H9 (cell line): ENCODE measurements at regions not wholly inside any gene's neighbourhood (a gene's known extent, or its start where the extent isn't known, plus 50 kb on each side); places are given as distances from the start of the nearest gene placed in this dataset.

Experiments used
- DNase-seq: peaks from one replicate; pipeline ENCODE4 v3.0.0-alpha.2; 2017
- H2AFZ ChIP-seq: one replicate; pipeline ENCODE4 v1.6.1; 2013; ENCODE audit warnings: mild to moderate bottlenecking, low read length, control low read depth, moderate library complexity
- H2AK5ac ChIP-seq: 2 replicates; pipeline ENCODE4 v1.6.1; 2013; ENCODE audit warnings: low read length, control low read depth, mixed read lengths; ENCODE audit not compliant: insufficient read length
- H2BK120ac ChIP-seq: one replicate; pipeline ENCODE4 v1.6.1; 2013; ENCODE audit warnings: low read depth, mild to moderate bottlenecking, low read length, control low read depth, inconsistent platforms; ENCODE audit not compliant: poor library complexity, severe bottlenecking
- H2BK12ac ChIP-seq: 2 replicates; pipeline ENCODE4 v1.6.1; 2013; ENCODE audit warnings: low read length, control low read depth, mixed read lengths, low read depth; ENCODE audit not compliant: insufficient read length
- H2BK15ac ChIP-seq: 2 replicates; pipeline ENCODE4 v1.6.1; 2013; ENCODE audit warnings: low read depth, low read length, control low read depth
- H2BK20ac ChIP-seq: one replicate; pipeline ENCODE4 v1.6.1; 2013; ENCODE audit warnings: low read depth, mild to moderate bottlenecking, low read length, control low read depth, inconsistent platforms; ENCODE audit not compliant: poor library complexity, severe bottlenecking
- H2BK5ac ChIP-seq: 2 replicates; pipeline ENCODE4 v1.6.1; 2013; ENCODE audit warnings: low read length, control low read depth, mixed read lengths; ENCODE audit not compliant: insufficient read length
- H3K14ac ChIP-seq: 2 replicates; pipeline ENCODE4 v1.6.1; 2013; ENCODE audit warnings: low read length, control low read depth; ENCODE audit not compliant: insufficient read depth
- H3K18ac ChIP-seq: 2 replicates; pipeline ENCODE4 v1.6.1; 2013; ENCODE audit warnings: low read depth, mild to moderate bottlenecking, mixed read lengths, low read length, control low read depth; ENCODE audit not compliant: insufficient read length
- H3K23ac ChIP-seq: 2 replicates; pipeline ENCODE4 v1.6.1; 2013; ENCODE audit warnings: low read length, control low read depth, mixed read lengths, low read depth; ENCODE audit not compliant: insufficient read length
- H3K23me2 ChIP-seq: 2 replicates; pipeline ENCODE4 v1.6.1; 2013; ENCODE audit warnings: low read depth, mild to moderate bottlenecking, mixed read lengths, low read length, control low read depth; ENCODE audit not compliant: insufficient read length, poor library complexity, severe bottlenecking
- H3K27ac ChIP-seq: 2 replicates; pipeline ENCODE4 v1.5.1; 2013; ENCODE audit warnings: low read length, control low read depth, mixed read lengths, low read depth; ENCODE audit not compliant: insufficient read length
- H3K27me3 ChIP-seq: 2 replicates; pipeline ENCODE4 v1.6.1; 2013; ENCODE audit warnings: low read length, control low read depth, inconsistent platforms; ENCODE audit not compliant: insufficient read depth
- H3K4ac ChIP-seq: 2 replicates; pipeline ENCODE4 v1.6.1; 2013; ENCODE audit warnings: low read depth, mild to moderate bottlenecking, control low read depth, inconsistent platforms, low read length, moderate library complexity
- H3K4me1 ChIP-seq: 2 replicates; pipeline ENCODE4 v1.6.1; 2013; ENCODE audit warnings: low read length, control low read depth, inconsistent platforms; ENCODE audit not compliant: insufficient read depth
- H3K4me2 ChIP-seq: 2 replicates; pipeline ENCODE4 v1.6.1; 2013; ENCODE audit warnings: low read length, control low read depth, mixed read lengths; ENCODE audit not compliant: insufficient read length, insufficient read depth
- H3K56ac ChIP-seq: 2 replicates; pipeline ENCODE4 v1.6.1; 2013; ENCODE audit warnings: low read depth, mild to moderate bottlenecking, mixed read lengths, low read length, control low read depth; ENCODE audit not compliant: insufficient read length
- H3K79me1 ChIP-seq: 2 replicates; pipeline ENCODE4 v1.6.1; 2013; ENCODE audit warnings: low read depth, mild to moderate bottlenecking, moderate library complexity, low read length, control low read depth, inconsistent platforms; ENCODE audit not compliant: insufficient read depth, poor library complexity, severe bottlenecking
- H3K79me2 ChIP-seq: 2 replicates; pipeline ENCODE4 v1.6.1; 2013; ENCODE audit warnings: low read length, control low read depth, inconsistent platforms; ENCODE audit not compliant: insufficient read depth
- H3K9ac ChIP-seq: 2 replicates; pipeline ENCODE4 v1.6.1; 2013; ENCODE audit warnings: low read length, control low read depth, mixed read lengths; ENCODE audit not compliant: insufficient read length; ENCODE audit errors: extremely low read depth
- H3K9me3 ChIP-seq: one replicate; pipeline ENCODE4 v1.6.1; 2013; ENCODE audit warnings: low read depth, low read length, inconsistent platforms; ENCODE audit not compliant: control insufficient read depth
- H3T11ph ChIP-seq: one replicate; pipeline ENCODE4 v1.6.1; 2013; ENCODE audit warnings: mild to moderate bottlenecking, low read length, control low read depth, inconsistent platforms
- H4K20me1 ChIP-seq: one replicate; pipeline ENCODE4 v1.6.1; 2013; ENCODE audit not compliant: control insufficient read depth, insufficient read length, insufficient read depth
- H4K5ac ChIP-seq: 2 replicates; pipeline ENCODE4 v1.6.1; 2013; ENCODE audit warnings: low read depth, mild to moderate bottlenecking, mixed read lengths, low read length, control low read depth; ENCODE audit not compliant: insufficient read length
- H4K8ac ChIP-seq: replicated peaks from 2 replicates; pipeline ENCODE4 v1.6.1; 2013; ENCODE audit warnings: low read length, control low read depth, mixed read lengths, low read depth; ENCODE audit not compliant: insufficient read length
- H4K91ac ChIP-seq: 2 replicates; pipeline ENCODE4 v1.6.1; 2013; ENCODE audit warnings: low read depth, mild to moderate bottlenecking, moderate library complexity, mixed read lengths, low read length, control low read depth; ENCODE audit not compliant: insufficient read length
- H3K27ac Mint-ChIP-seq, 3 experiments: 2 replicates in 2 of 3; 3 replicates in 1 of 3; pipeline ENCODE4 v1.8.0; 2020 to 2021; ENCODE audit warnings: mixed read lengths in 3 of 3, mild to moderate bottlenecking in 1 of 3, moderate library complexity in 1 of 3
- H3K27me3 Mint-ChIP-seq: 2 replicates; pipeline ENCODE4 v1.8.0; 2021; ENCODE audit warnings: low read depth, mild to moderate bottlenecking, moderate library complexity, mixed read lengths
- H3K36me3 Mint-ChIP-seq, 3 experiments: 2 replicates in 2 of 3; 3 replicates in 1 of 3; pipeline ENCODE4 v1.8.0; 2020 to 2021; ENCODE audit warnings: low read depth in 3 of 3, mixed read lengths in 3 of 3; ENCODE audit not compliant: insufficient read depth in 1 of 3
- H3K4me1 Mint-ChIP-seq, 2 experiments: 2 replicates each; pipeline ENCODE4 v1.8.0; 2020; ENCODE audit warnings: mixed read lengths in 2 of 2
- H3K4me3 Mint-ChIP-seq, 2 experiments: 2 replicates in 1 of 2; 3 replicates in 1 of 2; pipeline ENCODE4 v1.8.0; 2020 to 2021; ENCODE audit warnings: mild to moderate bottlenecking in 2 of 2, mixed read lengths in 2 of 2, moderate library complexity in 1 of 2
- H3K9me3 Mint-ChIP-seq, 2 experiments: 2 replicates in 1 of 2; 3 replicates in 1 of 2; pipeline ENCODE4 v1.8.0; 2020; ENCODE audit warnings: mild to moderate bottlenecking in 2 of 2, mixed read lengths in 2 of 2, moderate library complexity in 1 of 2
- WGBS: extraction: QIAGEN DNeasy Blood & Tissue Kit; methylation state at CpG from one replicate; pipeline ENCODE4 v1.1.7; 2013; ENCODE audit warnings: missing lambda C conversion rate, low lambda C conversion rate, mixed read lengths; ENCODE audit not compliant: insufficient read length; ENCODE audit errors: extremely low coverage; 5-methylcytosine and 5-hydroxymethylcytosine counted together
- TF ChIP-seq, protein P1 (sequence below): fragments of 200-600 bp; sonication (generic); conservative IDR thresholded peaks from 3 replicates; pipeline ENCODE4 v1.8.0; 2021; ENCODE audit warnings: antibody characterized with exemption, mild to moderate bottlenecking

DNA sequence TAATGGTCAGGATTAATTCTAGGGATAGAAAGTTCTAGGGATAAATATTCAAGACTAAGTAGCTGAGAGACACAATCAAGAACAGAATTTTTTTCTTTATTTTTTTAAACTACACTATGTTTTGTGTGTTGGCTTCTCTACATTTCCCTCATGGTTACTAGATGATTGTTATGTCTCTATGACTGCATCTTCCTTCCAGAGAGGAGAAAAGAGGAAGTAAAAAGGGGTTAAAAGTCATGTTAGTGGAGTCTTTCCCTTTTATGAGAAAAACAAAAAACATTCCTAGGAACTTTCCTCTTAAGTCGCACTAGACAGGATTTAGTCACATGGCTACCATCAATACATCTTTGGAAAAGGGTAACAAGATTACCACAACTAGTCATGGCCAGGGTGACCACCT, 375.0 kb downstream of the KCNJ2 start:
- no peak overlapping the region for H3K4me3 Mint-ChIP-seq
- no peak overlapping the region for H3K18ac ChIP-seq
- no peaks in the 10 kb centered on the region for H3K9me3 Mint-ChIP-seq
- H2BK12ac ChIP-seq: no peak overlapping the region
- WGBS: no CpG with 5 or more reads among the region's 1 CpG
- DNase-seq: no peak
- no peaks in the 10 kb centered on the region for H3K79me2 ChIP-seq
- no peaks in the 10 kb centered on the region; the same call in 1 of the 2 replicates for H3K4me1 ChIP-seq
- H3K56ac ChIP-seq: no peak overlapping the region
- H2BK5ac ChIP-seq: no peak overlapping the region
- H2AK5ac ChIP-seq: no peak overlapping the region
- no peak overlapping the region for H2BK15ac ChIP-seq
- no peaks in the 10 kb centered on the region for H3K9me3 ChIP-seq
- TF ChIP-seq, protein P1, sequence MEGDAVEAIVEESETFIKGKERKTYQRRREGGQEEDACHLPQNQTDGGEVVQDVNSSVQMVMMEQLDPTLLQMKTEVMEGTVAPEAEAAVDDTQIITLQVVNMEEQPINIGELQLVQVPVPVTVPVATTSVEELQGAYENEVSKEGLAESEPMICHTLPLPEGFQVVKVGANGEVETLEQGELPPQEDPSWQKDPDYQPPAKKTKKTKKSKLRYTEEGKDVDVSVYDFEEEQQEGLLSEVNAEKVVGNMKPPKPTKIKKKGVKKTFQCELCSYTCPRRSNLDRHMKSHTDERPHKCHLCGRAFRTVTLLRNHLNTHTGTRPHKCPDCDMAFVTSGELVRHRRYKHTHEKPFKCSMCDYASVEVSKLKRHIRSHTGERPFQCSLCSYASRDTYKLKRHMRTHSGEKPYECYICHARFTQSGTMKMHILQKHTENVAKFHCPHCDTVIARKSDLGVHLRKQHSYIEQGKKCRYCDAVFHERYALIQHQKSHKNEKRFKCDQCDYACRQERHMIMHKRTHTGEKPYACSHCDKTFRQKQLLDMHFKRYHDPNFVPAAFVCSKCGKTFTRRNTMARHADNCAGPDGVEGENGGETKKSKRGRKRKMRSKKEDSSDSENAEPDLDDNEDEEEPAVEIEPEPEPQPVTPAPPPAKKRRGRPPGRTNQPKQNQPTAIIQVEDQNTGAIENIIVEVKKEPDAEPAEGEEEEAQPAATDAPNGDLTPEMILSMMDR: no peak
- no peaks in the 10 kb centered on the region for H4K20me1 ChIP-seq
- H3K4me1 Mint-ChIP-seq: peaks cover 6 to 9% of the 10 kb centered on the region in 2 experiments
- H3K14ac ChIP-seq: no peak overlapping the region
- H3K23me2 ChIP-seq: no peaks in the 10 kb centered on the region
- H3K23ac ChIP-seq: no peak overlapping the region
- H4K91ac ChIP-seq: no peak overlapping the region
- H3K79me1 ChIP-seq: no peaks in the 10 kb centered on the region
- no peak overlapping the region for H3T11ph ChIP-seq
- H3K27ac Mint-ChIP-seq: no peak overlapping the region
- H4K8ac ChIP-seq: no peak overlapping the region
- no peaks in the 10 kb centered on the region for H3K27me3 Mint-ChIP-seq
- no peaks in the 10 kb centered on the region for H3K36me3 Mint-ChIP-seq
- H2AFZ ChIP-seq: no peak overlapping the region
- H3K27me3 ChIP-seq: no peaks in the 10 kb centered on the region
- no peak overlapping the region for H2BK120ac ChIP-seq
- no peak overlapping the region for H3K4me2 ChIP-seq
- no peak overlapping the region for H3K27ac ChIP-seq
- no peak overlapping the region for H2BK20ac ChIP-seq
- no peak overlapping the region for H4K5ac ChIP-seq
- no peak overlapping the region for H3K4ac ChIP-seq
- H3K9ac ChIP-seq: no peak overlapping the region
